ENCODE measurements at regions not wholly inside any gene's neighbourhood (a gene's known extent, or its start where the extent isn't known, plus 50 kb on each side); places are given as distances from the start of the nearest gene placed in this dataset.

GRCh38 chr4:179941911-179942310 is 2301.3 kb upstream of the TENM3 start:
- Histone ChIP-seq H3K36me3 (no peaks in the 10 kb centered on the region), H3K4me3 (no peak overlapping the region), H3K9me3 (no peaks in the 10 kb centered on the region), H3K27me3 (no peaks in the 10 kb centered on the region), H3K27ac (no peak overlapping the region), H3K4me1 (no peaks in the 10 kb centered on the region)
- TF ChIP-seq CTCF (IDR thresholded peaks at IDR 0.05) (no peak), POLR2AphosphoS5 (IDR thresholded peaks at IDR 0.05; ENCODE audit: insufficient read depth in 1 of 2, low read depth in 1 of 2) (no peak), POLR2A (IDR thresholded peaks at IDR 0.05) (no peak)
- no peak for DNase-seq (ENCODE audit: extremely low spot score in 2 of 2)
- intact Hi-C loops (cut with DNase I) = no loop called here

GRCh38 chr4:179976777-179977176 is 2266.4 kb upstream of the TENM3 start:
- intact Hi-C loops (cut with DNase I) = no loop called here
- TF ChIP-seq CTCF (IDR thresholded peaks at IDR 0.05) = no peak
- no peaks in the 10 kb centered on the region for H3K9me3 ChIP-seq

GRCh38 chr4:179977378-179977777 is 2265.8 kb upstream of the TENM3 start:
- no peak for DNase-seq (ENCODE audit: extremely low spot score in 2 of 2)
- intact Hi-C loops (cut with DNase I) = no loop called here
- no peaks in the 10 kb centered on the region for H3K4me1 ChIP-seq
- no peaks in the 10 kb centered on the region for H3K27me3 ChIP-seq
- no peak overlapping the region for H3K4me3 ChIP-seq
- no peak overlapping the region for H3K27ac ChIP-seq
- no peaks in the 10 kb centered on the region for H3K9me3 ChIP-seq
- no peak for TF ChIP-seq CTCF (IDR thresholded peaks at IDR 0.05)
- no peak for TF ChIP-seq POLR2AphosphoS5 (IDR thresholded peaks at IDR 0.05; ENCODE audit: insufficient read depth in 1 of 2, low read depth in 1 of 2)
- no peak for TF ChIP-seq POLR2A (IDR thresholded peaks at IDR 0.05)
- no peaks in the 10 kb centered on the region for H3K36me3 ChIP-seq

More at GRCh38 chr4:179976777-179977176, 2266.4 kb upstream of the TENM3 start:
- H3K4me1 ChIP-seq = no peaks in the 10 kb centered on the region
- no peaks in the 10 kb centered on the region for H3K27me3 ChIP-seq
- DNase-seq (ENCODE audit: extremely low spot score in 2 of 2) = no peak
- H3K36me3 ChIP-seq = no peaks in the 10 kb centered on the region
- H3K4me3 ChIP-seq = no peak overlapping the region
- H3K27ac ChIP-seq = no peak overlapping the region

GRCh38 chr4:179981161-179981560 is 2262.0 kb upstream of the TENM3 start:
- H3K27ac ChIP-seq = no peak overlapping the region
- H3K9me3 ChIP-seq = no peaks in the 10 kb centered on the region
- no peak for DNase-seq (ENCODE audit: extremely low spot score in 2 of 2)
- intact Hi-C loops (cut with DNase I) = no loop called here
- H3K4me1 ChIP-seq = no peaks in the 10 kb centered on the region
- no peak overlapping the region for H3K4me3 ChIP-seq
- H3K36me3 ChIP-seq = no peaks in the 10 kb centered on the region
- H3K27me3 ChIP-seq = no peaks in the 10 kb centered on the region
- TF ChIP-seq POLR2A (IDR thresholded peaks at IDR 0.05) (no peak), POLR2AphosphoS5 (IDR thresholded peaks at IDR 0.05; ENCODE audit: insufficient read depth in 1 of 2, low read depth in 1 of 2) (no peak), CTCF (IDR thresholded peaks at IDR 0.05) (no peak)

- TF ChIP-seq POLR2AphosphoS5 (IDR thresholded peaks at IDR 0.05; ENCODE audit: insufficient read depth in 1 of 2, low read depth in 1 of 2) = no peak
- TF ChIP-seq POLR2A (IDR thresholded peaks at IDR 0.05) = no peak
- TF ChIP-seq CTCF (IDR thresholded peaks at IDR 0.05) = no peak
- Histone ChIP-seq H3K36me3 (no peaks in the 10 kb centered on the region), H3K4me3 (no peak overlapping the region), H3K27me3 (no peaks in the 10 kb centered on the region), H3K27ac (no peak overlapping the region), H3K9me3 (no peaks in the 10 kb centered on the region), H3K4me1 (no peaks in the 10 kb centered on the region)
- intact Hi-C loops (cut with DNase I) = no loop called here
- DNase-seq (ENCODE audit: extremely low spot score in 2 of 2) = no peak
These were observed 2253.2 kb upstream of the TENM3 start for GRCh38 chr4:179989975-179990374.

Data from vagina (tissue), 2 donors.